DND-41 (cell line): ENCODE measurements at regions not wholly inside any gene's neighbourhood (a gene's known extent, or its start where the extent isn't known, plus 50 kb on each side); places are given as distances from the start of the nearest gene placed in this dataset.

Experiments used
- ATAC-seq: fragments of 200-7000 bp; cut with Tn5 transposase; 3 replicates; pipeline ENCODE4 v1.9.1; 2021; ENCODE audit warnings: low read depth; ENCODE audit not compliant: insufficient read depth
- DNase-seq: peaks from one replicate; pipeline ENCODE4 v3.0.0-alpha.2; 2020
- H2AFZ ChIP-seq: 2 replicates; pipeline ENCODE4 v1.6.0; 2012; ENCODE audit warnings: low read depth, low read length
- H3K27ac ChIP-seq: 2 replicates; pipeline ENCODE4 v1.5.1; 2012; ENCODE audit warnings: low read length, inconsistent platforms
- H3K27me3 ChIP-seq: fragments of 200-600 bp; sonication (generic); 2 replicates; pipeline ENCODE4 v1.6.0; 2012; ENCODE audit warnings: low read length, mild to moderate bottlenecking, inconsistent platforms; ENCODE audit not compliant: insufficient read depth, poor library complexity
- H3K36me3 ChIP-seq: 2 replicates; pipeline ENCODE4 v1.5.1; 2012; ENCODE audit warnings: low read length, inconsistent platforms; ENCODE audit not compliant: insufficient read depth
- H3K4me1 ChIP-seq: 2 replicates; pipeline ENCODE4 v1.5.1; 2012; ENCODE audit warnings: mild to moderate bottlenecking, low read length; ENCODE audit not compliant: insufficient read depth
- H3K4me2 ChIP-seq: 2 replicates; pipeline ENCODE4 v1.6.0; 2012; ENCODE audit warnings: mild to moderate bottlenecking, moderate library complexity, low read length, inconsistent platforms; ENCODE audit not compliant: insufficient read depth
- H3K4me3 ChIP-seq, 2 experiments: fragments of 200-600 bp in 1 of 2; shearing (Covaris generic) in 1 of 2; 2 replicates each; pipeline ENCODE4 v1.5.1; 2012 to 2016; ENCODE audit warnings: inconsistent platforms in 2 of 2, low read length in 2 of 2, mild to moderate bottlenecking in 2 of 2, low read depth in 1 of 2, moderate library complexity in 1 of 2
- H3K79me2 ChIP-seq: 2 replicates; pipeline ENCODE4 v1.6.0; 2012; ENCODE audit warnings: low read length, inconsistent platforms; ENCODE audit not compliant: insufficient read depth
- H3K9ac ChIP-seq: 2 replicates; pipeline ENCODE4 v1.6.0; 2012; ENCODE audit warnings: low read depth, mild to moderate bottlenecking, inconsistent platforms, low read length, moderate library complexity
- H3K9me3 ChIP-seq: 2 replicates; pipeline ENCODE4 v1.5.1; 2012; ENCODE audit warnings: low read length, moderate library complexity, mild to moderate bottlenecking, inconsistent platforms; ENCODE audit not compliant: insufficient read depth, severe bottlenecking
- H4K20me1 ChIP-seq: 2 replicates; pipeline ENCODE4 v1.6.0; 2012; ENCODE audit warnings: low read length; ENCODE audit not compliant: insufficient read depth
- CTCF ChIP-seq: IDR thresholded peaks from 2 replicates; pipeline ENCODE4 v1.5.1; 2012; ENCODE audit warnings: borderline replicate concordance, low read length, moderate library complexity, mild to moderate bottlenecking; ENCODE audit not compliant: poor library complexity, severe bottlenecking; ENCODE audit errors: extremely low read depth
- EZH2 ChIP-seq: IDR thresholded peaks from 3 replicates; pipeline ENCODE4 v1.6.1; 2012; ENCODE audit warnings: borderline replicate concordance, low read depth, mild to moderate bottlenecking, moderate library complexity, low read length, inconsistent platforms; ENCODE audit not compliant: severe bottlenecking

- H3K36me3 ChIP-seq: peaks cover 62% of the 10 kb centered on the region; the same call in 1 of the 2 replicates
Measured at GRCh38 chr1:77625250-77625649, 57.2 kb downstream of the ZZZ3 start.

GRCh38 chr1:77624102-77624501, 58.4 kb downstream of the ZZZ3 start:
- Histone ChIP-seq H3K4me2 (no peak overlapping the region), H3K27ac (no peak overlapping the region), H3K9ac (no peak overlapping the region), H3K79me2 (no peaks in the 10 kb centered on the region), H3K4me1 (no peaks in the 10 kb centered on the region), H4K20me1 (no peaks in the 10 kb centered on the region), H3K27me3 (no peaks in the 10 kb centered on the region), H2AFZ (no peak overlapping the region), H3K36me3 (peaks cover 52% of the 10 kb centered on the region; the same call in 1 of the 2 replicates), H3K4me3 (no peak overlapping the region), H3K9me3 (no peaks in the 10 kb centered on the region)
- ATAC-seq: no peak
- DNase-seq: no peak
- no peak for TF ChIP-seq CTCF
- no peak for TF ChIP-seq EZH2

More at GRCh38 chr1:77625250-77625649, 57.2 kb downstream of the ZZZ3 start:
- Histone ChIP-seq H3K79me2 (no peaks in the 10 kb centered on the region), H3K9ac (no peak overlapping the region), H3K4me2 (no peak overlapping the region), H2AFZ (no peak overlapping the region), H3K9me3 (no peaks in the 10 kb centered on the region), H3K27me3 (no peaks in the 10 kb centered on the region), H3K27ac (no peak overlapping the region), H3K4me1 (no peaks in the 10 kb centered on the region), H4K20me1 (no peaks in the 10 kb centered on the region), H3K4me3 (no peak overlapping the region)
- TF ChIP-seq CTCF (no peak), EZH2 (no peak)
- ATAC-seq (no peak), DNase-seq (no peak)

- Histone ChIP-seq H3K79me2 (no peaks in the 10 kb centered on the region), H3K27ac (no peak overlapping the region), H2AFZ (no peak overlapping the region), H3K4me1 (no peaks in the 10 kb centered on the region), H3K4me3 (no peak overlapping the region), H3K9ac (no peak overlapping the region), H3K36me3 (peaks cover 47% of the 10 kb centered on the region; the same call in 1 of the 2 replicates), H3K4me2 (no peak overlapping the region), H3K27me3 (no peaks in the 10 kb centered on the region), H3K9me3 (no peaks in the 10 kb centered on the region), H4K20me1 (no peaks in the 10 kb centered on the region)
- ATAC-seq (no peak), DNase-seq (no peak)
- TF ChIP-seq CTCF (no peak), EZH2 (no peak)
Measured at GRCh38 chr1:77623066-77623465, 59.4 kb downstream of the ZZZ3 start.

- no peaks in the 10 kb centered on the region for H3K79me2 ChIP-seq
- H3K4me2 ChIP-seq: no peak overlapping the region
- H3K36me3 ChIP-seq: peaks cover 50% of the 10 kb centered on the region; the same call in 1 of the 2 replicates
- no peak overlapping the region for H3K4me3 ChIP-seq
- no peaks in the 10 kb centered on the region for H4K20me1 ChIP-seq
- no peak overlapping the region for H3K27ac ChIP-seq
- no peaks in the 10 kb centered on the region for H3K4me1 ChIP-seq
- no peaks in the 10 kb centered on the region for H3K27me3 ChIP-seq
- no peak for TF ChIP-seq EZH2
- TF ChIP-seq CTCF: no peak
- no peaks in the 10 kb centered on the region for H3K9me3 ChIP-seq
- H3K9ac ChIP-seq: no peak overlapping the region
- ATAC-seq (no peak), DNase-seq (no peak)
- no peak overlapping the region for H2AFZ ChIP-seq
Measured at GRCh38 chr1:77620273-77620672, 62.2 kb downstream of the ZZZ3 start.
